Thoracic aorta (tissue), 2 donors: ENCODE measurements at regions not wholly inside any gene's neighbourhood (a gene's known extent, or its start where the extent isn't known, plus 50 kb on each side); places are given as distances from the start of the nearest gene placed in this dataset.

Experiments used
- ATAC-seq: fragments of 150-250 bp; one replicate; pipeline ENCODE4 v1.8.0; 2017; ENCODE audit warnings: low read depth; ENCODE audit not compliant: insufficient number of reproducible peaks, low FRiP score
- DNase-seq: peaks from one replicate; pipeline ENCODE4 v3.0.0-alpha.2; 2020; ENCODE audit warnings: low spot score
- H3K27ac ChIP-seq, 2 donors: fragments of 200-600 bp; sonication (generic); 1 replicate in 1 of 2; 2 replicates in 1 of 2; pipeline ENCODE4 v1.5.1; 2016; ENCODE audit warnings: mild to moderate bottlenecking in 2 of 2, moderate library complexity in 2 of 2
- H3K27me3 ChIP-seq: fragments of 200-600 bp; sonication (generic); replicated peaks from 2 replicates; pipeline ENCODE4 v1.6.0; 2016; ENCODE audit warnings: mild to moderate bottlenecking; ENCODE audit not compliant: insufficient read depth
- H3K36me3 ChIP-seq: fragments of 200-600 bp; sonication (generic); one replicate; pipeline ENCODE4 v1.5.1; 2016
- H3K4me1 ChIP-seq, 2 donors: fragments of 200-600 bp; sonication (generic); 1 replicate in 1 of 2; 2 replicates in 1 of 2; pipeline versions ENCODE4 v1.5.1 to v1.6.0; 2016; ENCODE audit warnings: low read depth in 2 of 2, mild to moderate bottlenecking in 1 of 2; ENCODE audit not compliant: control insufficient read depth in 1 of 2
- H3K4me3 ChIP-seq: fragments of 200-600 bp; sonication (generic); 2 replicates; pipeline ENCODE4 v1.5.1; 2016; ENCODE audit warnings: mild to moderate bottlenecking
- H3K9me3 ChIP-seq: fragments of 200-600 bp; sonication (generic); 2 replicates; pipeline ENCODE4 v1.5.1; 2016
- TF ChIP-seq, protein P1 (sequence below): fragments of 200-600 bp; sonication (generic); IDR thresholded peaks from one replicate; pipeline ENCODE4 v1.5.1; 2019; ENCODE audit warnings: antibody characterized with exemption

DNA sequence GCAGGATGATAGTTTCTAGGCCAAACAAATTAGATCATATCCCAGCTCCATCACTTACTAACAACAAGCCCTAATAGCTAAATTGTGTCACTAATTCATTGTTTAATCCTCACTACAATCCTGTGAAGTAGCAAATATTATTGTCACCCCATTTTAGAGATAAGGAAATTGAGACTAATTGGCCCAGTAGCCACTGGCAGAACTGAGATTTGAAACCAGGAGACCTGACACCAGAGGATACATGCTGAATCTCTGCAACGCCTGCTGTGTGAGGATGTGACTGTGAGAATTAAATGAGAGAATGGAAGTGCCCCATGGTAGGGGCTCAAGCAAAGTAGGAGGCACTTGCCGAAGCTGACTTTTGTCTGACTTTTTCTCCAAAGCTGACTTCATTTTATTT is 124.3 kb upstream of the CITED2 start:
- TF ChIP-seq, protein P1, sequence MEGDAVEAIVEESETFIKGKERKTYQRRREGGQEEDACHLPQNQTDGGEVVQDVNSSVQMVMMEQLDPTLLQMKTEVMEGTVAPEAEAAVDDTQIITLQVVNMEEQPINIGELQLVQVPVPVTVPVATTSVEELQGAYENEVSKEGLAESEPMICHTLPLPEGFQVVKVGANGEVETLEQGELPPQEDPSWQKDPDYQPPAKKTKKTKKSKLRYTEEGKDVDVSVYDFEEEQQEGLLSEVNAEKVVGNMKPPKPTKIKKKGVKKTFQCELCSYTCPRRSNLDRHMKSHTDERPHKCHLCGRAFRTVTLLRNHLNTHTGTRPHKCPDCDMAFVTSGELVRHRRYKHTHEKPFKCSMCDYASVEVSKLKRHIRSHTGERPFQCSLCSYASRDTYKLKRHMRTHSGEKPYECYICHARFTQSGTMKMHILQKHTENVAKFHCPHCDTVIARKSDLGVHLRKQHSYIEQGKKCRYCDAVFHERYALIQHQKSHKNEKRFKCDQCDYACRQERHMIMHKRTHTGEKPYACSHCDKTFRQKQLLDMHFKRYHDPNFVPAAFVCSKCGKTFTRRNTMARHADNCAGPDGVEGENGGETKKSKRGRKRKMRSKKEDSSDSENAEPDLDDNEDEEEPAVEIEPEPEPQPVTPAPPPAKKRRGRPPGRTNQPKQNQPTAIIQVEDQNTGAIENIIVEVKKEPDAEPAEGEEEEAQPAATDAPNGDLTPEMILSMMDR: no peak
- DNase-seq (no peak), ATAC-seq (no peak)
- Histone ChIP-seq H3K4me1 (no peaks in the 10 kb centered on the region), H3K27ac (no peak overlapping the region), H3K27me3 (no peaks in the 10 kb centered on the region), H3K36me3 (no peaks in the 10 kb centered on the region), H3K4me3 (no peak overlapping the region), H3K9me3 (no peaks in the 10 kb centered on the region)

DNA sequence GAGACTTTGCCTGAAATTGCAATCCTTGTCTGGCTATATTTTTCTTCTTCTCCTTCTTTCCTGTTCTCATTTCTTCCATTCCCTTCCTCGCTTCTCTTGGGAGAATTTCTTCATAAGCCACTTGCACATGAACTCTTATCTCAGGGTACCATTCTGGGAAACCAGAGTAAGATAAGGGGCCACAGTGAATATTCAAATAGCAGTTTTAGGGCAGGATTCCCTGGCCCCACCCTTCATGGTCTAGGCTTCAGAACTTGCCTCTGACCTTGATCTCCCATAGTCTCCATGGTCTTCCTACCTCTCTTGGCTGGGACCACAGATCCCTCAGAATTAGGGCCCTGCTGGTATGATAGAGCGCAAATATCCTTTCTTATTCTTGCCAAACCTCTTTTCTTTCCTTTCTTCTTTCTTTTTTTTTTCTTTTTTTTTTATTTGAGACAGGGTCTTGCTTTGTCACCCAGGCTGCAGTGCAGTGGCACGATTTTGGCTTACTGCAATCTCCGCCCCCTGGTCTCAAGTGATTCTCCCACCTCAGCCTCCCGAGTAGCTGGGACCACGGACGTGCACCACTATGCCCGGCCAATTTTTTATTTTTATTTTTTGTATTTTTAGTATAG is 123.0 kb upstream of the CITED2 start:
- DNase-seq (no peak), ATAC-seq (no peak)
- TF ChIP-seq, protein P1: no peak
- no peaks in the 10 kb centered on the region for H3K4me1 ChIP-seq
- H3K27ac ChIP-seq: no peak overlapping the region
- no peaks in the 10 kb centered on the region for H3K27me3 ChIP-seq
- H3K4me3 ChIP-seq: no peak overlapping the region
- H3K9me3 ChIP-seq: no peaks in the 10 kb centered on the region
- H3K36me3 ChIP-seq: no peaks in the 10 kb centered on the region

DNA sequence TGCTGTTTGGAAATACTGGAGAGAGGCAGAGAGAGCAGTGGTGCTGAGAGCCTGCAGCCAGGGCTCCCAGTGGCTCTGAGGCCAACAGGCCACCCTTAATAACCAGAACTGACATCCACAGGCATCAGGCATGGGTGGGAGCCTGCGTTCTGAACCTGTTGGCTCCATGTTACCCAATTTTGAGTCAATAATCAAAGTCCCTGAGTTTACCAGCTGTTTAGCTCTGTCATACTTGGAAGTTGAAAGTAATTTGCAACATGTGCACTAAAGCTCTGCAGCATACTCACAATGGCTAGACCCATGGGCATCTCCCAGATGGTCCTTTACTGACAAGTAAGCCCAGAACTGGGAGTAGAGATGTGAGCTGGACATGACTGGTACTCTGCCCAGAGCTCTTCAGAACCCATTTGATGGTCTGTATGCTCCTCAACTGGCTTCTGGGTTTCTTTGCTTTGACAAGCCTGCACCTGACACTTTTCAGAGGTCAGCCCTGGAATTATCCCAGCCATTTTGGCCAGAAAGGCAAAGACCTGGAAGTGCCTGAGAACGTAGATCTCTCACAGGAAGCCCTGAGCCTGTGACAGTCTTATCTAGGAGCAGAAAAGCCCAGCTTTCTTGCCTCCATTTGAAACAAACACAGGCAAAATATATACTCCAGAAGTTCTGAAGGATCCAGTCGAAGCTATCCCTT is 122.4 kb upstream of the CITED2 start:
- Histone ChIP-seq H3K4me1 (no peaks in the 10 kb centered on the region), H3K36me3 (no peaks in the 10 kb centered on the region), H3K27me3 (no peaks in the 10 kb centered on the region), H3K9me3 (no peaks in the 10 kb centered on the region), H3K4me3 (no peak overlapping the region), H3K27ac (no peak overlapping the region)
- DNase-seq (no peak), ATAC-seq (no peak)
- TF ChIP-seq, protein P1: no peak

DNA sequence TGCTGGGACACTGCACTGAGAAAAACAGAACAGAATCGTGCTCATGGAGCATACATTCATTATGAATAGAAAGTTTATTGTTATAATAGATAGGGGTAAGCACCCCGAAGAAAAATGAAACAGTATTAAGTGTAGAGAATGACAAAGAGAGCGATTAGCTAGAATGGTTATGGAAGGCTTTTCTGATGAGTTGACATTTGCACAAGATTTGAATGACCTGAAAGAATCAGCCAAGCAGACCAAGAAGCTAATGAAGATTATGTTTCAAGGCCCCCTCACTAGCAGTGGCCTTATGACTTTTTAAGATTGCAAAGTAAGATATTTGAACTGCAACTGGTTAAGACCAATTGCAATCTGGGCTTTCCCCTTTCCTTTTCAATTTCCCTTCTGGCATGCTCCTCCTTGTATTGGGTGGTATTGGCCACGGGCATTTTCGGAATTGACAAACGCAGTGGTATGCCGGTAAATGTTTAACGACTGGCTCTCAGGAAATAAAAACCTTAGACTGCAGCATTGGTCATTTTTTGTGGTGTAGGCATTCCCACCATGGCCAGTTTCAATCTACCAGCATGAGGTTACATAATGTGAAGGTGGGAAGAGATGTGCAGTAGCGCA is 120.0 kb upstream of the CITED2 start:
- Histone ChIP-seq H3K27me3 (no peaks in the 10 kb centered on the region), H3K9me3 (no peaks in the 10 kb centered on the region), H3K4me3 (no peak overlapping the region), H3K36me3 (no peaks in the 10 kb centered on the region), H3K27ac (no peak overlapping the region), H3K4me1 (peaks cover 0 to 5% of the 10 kb centered on the region in 2 donors)
- TF ChIP-seq, protein P1: no peak
- DNase-seq: no peak
- ATAC-seq: no peak

DNA sequence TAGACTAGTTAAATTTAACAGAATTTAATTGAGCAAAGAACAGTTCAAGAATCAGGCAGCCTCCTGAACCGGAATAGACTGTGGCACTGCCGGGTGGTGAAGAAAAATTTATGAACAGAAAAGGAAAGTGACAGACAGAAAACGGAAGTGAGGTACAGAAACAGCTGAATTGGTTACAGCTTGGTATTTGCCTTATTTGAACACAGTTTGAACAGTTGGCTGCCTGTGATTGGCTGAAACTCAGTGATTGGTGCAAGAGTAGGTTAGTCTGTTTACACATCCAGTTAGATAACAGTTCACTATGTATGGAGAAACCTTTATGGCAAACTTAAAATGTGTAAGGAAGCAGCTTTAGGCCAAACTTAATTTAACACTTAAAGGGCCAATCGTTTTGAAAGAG is 116.0 kb upstream of the CITED2 start:
- Histone ChIP-seq H3K27ac (no peak overlapping the region), H3K4me1 (peaks cover 0 to 5% of the 10 kb centered on the region in 2 donors), H3K4me3 (no peak overlapping the region), H3K9me3 (no peaks in the 10 kb centered on the region), H3K27me3 (no peaks in the 10 kb centered on the region), H3K36me3 (no peaks in the 10 kb centered on the region)
- DNase-seq (no peak), ATAC-seq (no peak)
- TF ChIP-seq, protein P1: no peak
